D341Med (cell line): ENCODE measurements at regions not wholly inside any gene's neighbourhood (a gene's known extent, or its start where the extent isn't known, plus 50 kb on each side); places are given as distances from the start of the nearest gene placed in this dataset.

Experiments
- DNase-seq: peaks from one replicate; pipeline ENCODE4 v3.0.0; 2012; ENCODE audit warnings: low spot score

- no peak for DNase-seq
These were observed 966.5 kb upstream of the TYRP1 start for GRCh38 chr9:11726659-11727058.

GRCh38 chr9:11735391-11735790 lies 957.8 kb upstream of the TYRP1 start:
- no peak for DNase-seq

- DNase-seq, result no peak
These were observed 950.7 kb upstream of the TYRP1 start for GRCh38 chr9:11742471-11742870.

- no peak for DNase-seq
These were observed 949.8 kb upstream of the TYRP1 start for GRCh38 chr9:11743356-11743755.

- peak; percentile 33 for DNase-seq
These were observed 943.8 kb upstream of the TYRP1 start for GRCh38 chr9:11749396-11749795.

- no peak for DNase-seq
These were observed 937.2 kb upstream of the TYRP1 start for GRCh38 chr9:11755951-11756350.

- no peak for DNase-seq
These were observed 935.8 kb upstream of the TYRP1 start for GRCh38 chr9:11757408-11757807.

- no peak for DNase-seq
These were observed 935.2 kb upstream of the TYRP1 start for GRCh38 chr9:11758016-11758415.

- no peak for DNase-seq
These were observed 913.2 kb upstream of the TYRP1 start for GRCh38 chr9:11779971-11780370.

- no peak for DNase-seq
These were observed 900.3 kb upstream of the TYRP1 start for GRCh38 chr9:11792870-11793269.

GRCh38 chr9:11794984-11795383 lies 898.2 kb upstream of the TYRP1 start:
- DNase-seq, result no peak

GRCh38 chr9:11805969-11806368 lies 887.2 kb upstream of the TYRP1 start:
- DNase-seq, result no peak

GRCh38 chr9:11821306-11821975 lies 871.7 kb upstream of the TYRP1 start:
- no peak for DNase-seq

GRCh38 chr9:11828201-11828600 lies 865.0 kb upstream of the TYRP1 start:
- no peak for DNase-seq

- no peak for DNase-seq
These were observed 860.1 kb upstream of the TYRP1 start for GRCh38 chr9:11833056-11833455.

GRCh38 chr9:11868795-11869194 lies 824.4 kb upstream of the TYRP1 start:
- no peak for DNase-seq

- DNase-seq, result no peak
These were observed 821.3 kb upstream of the TYRP1 start for GRCh38 chr9:11871852-11872251.

- DNase-seq, result no peak
These were observed 820.7 kb upstream of the TYRP1 start for GRCh38 chr9:11872471-11872870.

GRCh38 chr9:11874414-11874813 lies 818.8 kb upstream of the TYRP1 start:
- no peak for DNase-seq

GRCh38 chr9:11892401-11892800 lies 800.8 kb upstream of the TYRP1 start:
- DNase-seq, result no peak

- DNase-seq, result no peak
These were observed 799.9 kb upstream of the TYRP1 start for GRCh38 chr9:11893331-11893730.

GRCh38 chr9:11894136-11894535 lies 799.0 kb upstream of the TYRP1 start:
- DNase-seq, result no peak

- no peak for DNase-seq
These were observed 790.6 kb upstream of the TYRP1 start for GRCh38 chr9:11902610-11903009.

- no peak for DNase-seq
These were observed 777.5 kb upstream of the TYRP1 start for GRCh38 chr9:11915699-11916098.
